AG09309 (cell line): ENCODE measurements at regions not wholly inside any gene's neighbourhood (a gene's known extent, or its start where the extent isn't known, plus 50 kb on each side); places are given as distances from the start of the nearest gene placed in this dataset.

Experiments used
- DNase-seq: peaks from one replicate; pipeline ENCODE4 v3.0.0-alpha.2; 2010; ENCODE audit warnings: low read depth
- H3K4me3 ChIP-seq: 2 replicates; pipeline ENCODE4 v1.5.1; 2011; ENCODE audit warnings: mild to moderate bottlenecking, low read depth, low read length, moderate library complexity; ENCODE audit not compliant: control insufficient read depth
- CTCF ChIP-seq: IDR thresholded peaks from 2 replicates; pipeline ENCODE4 v1.5.1; 2011; ENCODE audit warnings: mild to moderate bottlenecking, low read depth, low read length, inconsistent platforms; ENCODE audit not compliant: insufficient read depth, control insufficient read depth; ENCODE audit errors: missing control alignments

- TF ChIP-seq CTCF: no peak
- no peak for DNase-seq
- no peak overlapping the region for H3K4me3 ChIP-seq
Observed at GRCh38 chr2:183519371-183520056, 395.3 kb downstream of the NUP35 start.

- no peak for TF ChIP-seq CTCF
- DNase-seq: no peak
- H3K4me3 ChIP-seq: no peak overlapping the region
Observed at GRCh38 chr2:183521911-183522310, 397.7 kb downstream of the NUP35 start.

GRCh38 chr2:183522489-183523266 lies 398.4 kb downstream of the NUP35 start:
- DNase-seq: no peak
- H3K4me3 ChIP-seq: no peak overlapping the region

GRCh38 chr2:183530333-183530901 lies 406.2 kb downstream of the NUP35 start:
- DNase-seq: no peak
- no peak overlapping the region for H3K4me3 ChIP-seq
- TF ChIP-seq CTCF: no peak

More at GRCh38 chr2:183522489-183523266, 398.4 kb downstream of the NUP35 start:
- TF ChIP-seq CTCF: no peak

GRCh38 chr2:183532514-183532913 lies 408.3 kb downstream of the NUP35 start:
- H3K4me3 ChIP-seq: no peak overlapping the region
- DNase-seq: no peak
- no peak for TF ChIP-seq CTCF

- no peak overlapping the region for H3K4me3 ChIP-seq
- TF ChIP-seq CTCF: no peak
- no peak for DNase-seq
Observed at GRCh38 chr2:183533021-183533420, 408.8 kb downstream of the NUP35 start.
